ENCODE measurements at regions not wholly inside any gene's neighbourhood (a gene's known extent, or its start where the extent isn't known, plus 50 kb on each side); places are given as distances from the start of the nearest gene placed in this dataset.

GRCh38 chr10:43965033-43965917 is 316.6 kb upstream of the ZNF32 start:
- DNase-seq: no peak

- no peak for DNase-seq
Observed at GRCh38 chr10:43964486-43964885, 315.8 kb upstream of the ZNF32 start.

GRCh38 chr10:43963793-43964425 is 315.2 kb upstream of the ZNF32 start:
- no peak for DNase-seq

- no peak for DNase-seq
Observed at GRCh38 chr10:43963379-43963778, 314.7 kb upstream of the ZNF32 start.

GRCh38 chr10:43962346-43963191 is 313.9 kb upstream of the ZNF32 start:
- DNase-seq: no peak

- no peak for DNase-seq
Observed at GRCh38 chr10:43961523-43962345, 313.1 kb upstream of the ZNF32 start.

- DNase-seq: no peak
Observed at GRCh38 chr10:43960981-43961380, 312.3 kb upstream of the ZNF32 start.

- DNase-seq: no peak
Observed at GRCh38 chr10:43960477-43960876, 311.8 kb upstream of the ZNF32 start.

- no peak for DNase-seq
Observed at GRCh38 chr10:43960135-43960415, 311.4 kb upstream of the ZNF32 start.

- DNase-seq: no peak
Observed at GRCh38 chr10:43959364-43960134, 310.9 kb upstream of the ZNF32 start.

- no peak for DNase-seq
Observed at GRCh38 chr10:43958964-43959363, 310.3 kb upstream of the ZNF32 start.

- no peak for DNase-seq
Observed at GRCh38 chr10:43958071-43958432, 309.4 kb upstream of the ZNF32 start.

- DNase-seq: no peak
Observed at GRCh38 chr10:43957267-43958070, 308.8 kb upstream of the ZNF32 start.

GRCh38 chr10:43955978-43956377 is 307.3 kb upstream of the ZNF32 start:
- no peak for DNase-seq

- no peak for DNase-seq
Observed at GRCh38 chr10:43955002-43955596, 306.4 kb upstream of the ZNF32 start.

- DNase-seq: no peak
Observed at GRCh38 chr10:43953672-43954071, 305.0 kb upstream of the ZNF32 start.

- no peak for DNase-seq
Observed at GRCh38 chr10:43952760-43953159, 304.1 kb upstream of the ZNF32 start.

GRCh38 chr10:43949351-43949750 is 300.7 kb upstream of the ZNF32 start:
- DNase-seq: no peak

GRCh38 chr10:43946445-43946844 is 297.8 kb upstream of the ZNF32 start:
- no peak for DNase-seq

- DNase-seq: no peak
Observed at GRCh38 chr10:43945908-43946307, 297.2 kb upstream of the ZNF32 start.
